Endothelial cell of umbilical vein (primary cell): ENCODE measurements at regions not wholly inside any gene's neighbourhood (a gene's known extent, or its start where the extent isn't known, plus 50 kb on each side); places are given as distances from the start of the nearest gene placed in this dataset.

ENCODE experiments used
- BruUV-seq: library from RNA; stranded (reverse); fragments of 400-500 nt; replicated peaks from 2 replicates; lab custom pipeline; 2021; lab: Mats Ljungman, UMichigan
- CTCF ChIA-PET: fragments of 300-600, 350-600 bp; sonication (Branson Sonifier 250); formaldehyde crosslinking; loops from one replicate; lab custom pipeline; 2021; ENCODE audit warnings: antibody characterized with exemption, inconsistent platforms; lab: Charles Lee
- POLR2A ChIA-PET: fragments of 300-600, 350-600 bp; sonication (Branson Sonifier 250); formaldehyde crosslinking; loops from one replicate; lab custom pipeline; 2021; ENCODE audit warnings: antibody characterized with exemption, inconsistent platforms; lab: Charles Lee
- DNase-seq: peaks from one replicate; pipeline ENCODE4 v3.0.0-alpha.2; 2011; ENCODE audit warnings: low read depth, low spot score
- FAIRE-seq: peaks from 2 replicates; lab custom pipeline; 2011; peaks lifted over from hg19 to GRCh38; lab: Jason Lieb, UNC
- H2AFZ ChIP-seq: 2 replicates; pipeline ENCODE4 v1.6.0; 2012; ENCODE audit warnings: low read depth, low read length, control low read depth, inconsistent platforms
- H3K27ac ChIP-seq: 2 replicates; pipeline ENCODE4 v1.5.1; 2011; ENCODE audit warnings: low read depth, mild to moderate bottlenecking, control low read depth, low read length, moderate library complexity; ENCODE audit not compliant: insufficient read depth
- H3K27me3 ChIP-seq, 2 experiments: 2 replicates each; pipeline versions ENCODE4 v1.6.0 to v1.6.1; 2011; ENCODE audit warnings: low read length in 2 of 2, mixed read lengths in 1 of 2; ENCODE audit not compliant: control insufficient read depth in 2 of 2, insufficient read depth in 2 of 2
- H3K36me3 ChIP-seq, 2 experiments: 2 replicates in 1 of 2; 3 replicates in 1 of 2; pipeline ENCODE4 v1.5.1; 2011; ENCODE audit warnings: low read length in 2 of 2, mild to moderate bottlenecking in 1 of 2, moderate library complexity in 1 of 2; ENCODE audit not compliant: control insufficient read depth in 2 of 2, insufficient read depth in 2 of 2; ENCODE audit errors: extremely low read depth in 1 of 2
- H3K4me1 ChIP-seq: 3 replicates; pipeline ENCODE4 v1.5.1; 2011; ENCODE audit warnings: mild to moderate bottlenecking, low read length; ENCODE audit not compliant: control insufficient read depth, insufficient read depth; ENCODE audit errors: extremely low read depth
- H3K4me2 ChIP-seq: 2 replicates; pipeline ENCODE4 v1.6.1; 2011; ENCODE audit warnings: low read length, control low read depth, mixed read lengths; ENCODE audit not compliant: insufficient read depth
- H3K4me3 ChIP-seq, 3 experiments: fragments of 200-600 bp in 1 of 3; sonication (generic), shearing (Covaris generic) in 1 of 3; replicated peaks in 1 of 3; 2 replicates each; pipeline ENCODE4 v1.5.1; 2011 to 2016; ENCODE audit warnings: control low read depth in 3 of 3, low read length in 3 of 3, mild to moderate bottlenecking in 2 of 3, inconsistent platforms in 1 of 3, low read depth in 1 of 3, moderate library complexity in 1 of 3; ENCODE audit not compliant: insufficient read depth in 1 of 3
- H3K79me2 ChIP-seq: 2 replicates; pipeline ENCODE4 v1.6.0; 2012; ENCODE audit warnings: low read length, inconsistent platforms; ENCODE audit not compliant: control insufficient read depth, insufficient read depth
- H3K9ac ChIP-seq: replicated peaks from 2 replicates; pipeline ENCODE3; 2011; ENCODE audit warnings: low read length, control low read depth; ENCODE audit not compliant: insufficient read depth; ENCODE audit errors: extremely low read depth
- H3K9me1 ChIP-seq: replicated peaks from 3 replicates; pipeline ENCODE4 v1.6.0; 2011; ENCODE audit warnings: mild to moderate bottlenecking, low read length; ENCODE audit not compliant: control insufficient read depth, insufficient read depth; ENCODE audit errors: extremely low read depth
- H3K9me3 ChIP-seq: replicated peaks from 2 replicates; pipeline ENCODE4 v1.5.1; 2012; ENCODE audit warnings: low read length, inconsistent platforms; ENCODE audit not compliant: control insufficient read depth, insufficient read depth
- H4K20me1 ChIP-seq: replicated peaks from 2 replicates; pipeline ENCODE3; 2011; ENCODE audit warnings: mild to moderate bottlenecking, low read length; ENCODE audit not compliant: control insufficient read depth, insufficient read depth; ENCODE audit errors: extremely low read depth
- CTCF ChIP-seq, 2 donors: IDR thresholded peaks; 1 replicate in 1 of 2; 2 replicates in 1 of 2; pipeline ENCODE4 v1.5.1; 2011; ENCODE audit warnings: low read length in 2 of 2, mild to moderate bottlenecking in 2 of 2, moderate library complexity in 2 of 2, control low read depth in 1 of 2, inconsistent platforms in 1 of 2, low read depth in 1 of 2; ENCODE audit not compliant: insufficient read depth in 1 of 2; ENCODE audit errors: extremely low read depth in 1 of 2
- EZH2 ChIP-seq: IDR thresholded peaks from 2 replicates; pipeline ENCODE4 v1.6.1; 2012; ENCODE audit warnings: borderline replicate concordance, low read depth, mild to moderate bottlenecking, moderate library complexity, low read length, inconsistent platforms; ENCODE audit not compliant: severe bottlenecking
- FOS ChIP-seq: IDR thresholded peaks from 2 replicates; pipeline ENCODE4 v1.6.1; 2011; ENCODE audit warnings: mild to moderate bottlenecking, low read length, moderate library complexity, borderline replicate concordance; ENCODE audit not compliant: insufficient read depth
- GATA2 ChIP-seq: IDR thresholded peaks from 2 replicates; pipeline ENCODE4 v1.7.0; 2011; ENCODE audit warnings: low read depth, mild to moderate bottlenecking, moderate library complexity, mixed read lengths, low read length; ENCODE audit not compliant: insufficient read length, insufficient read depth
- JUN ChIP-seq: IDR thresholded peaks from 2 replicates; pipeline ENCODE4 v1.6.1; 2011; ENCODE audit warnings: borderline replicate concordance, low read depth; ENCODE audit not compliant: insufficient read length, insufficient read depth
- MAX ChIP-seq: IDR thresholded peaks from 2 replicates; pipeline ENCODE4 v1.6.1; 2011; ENCODE audit not compliant: insufficient read depth, insufficient read length
- MYC ChIP-seq: IDR thresholded peaks from one replicate; pipeline ENCODE4 v1.6.1; 2011; ENCODE audit warnings: mild to moderate bottlenecking, low read depth, low read length
- POLR2A ChIP-seq: IDR thresholded peaks from 2 replicates; pipeline ENCODE4 v1.6.1; 2012; ENCODE audit warnings: low read depth, mild to moderate bottlenecking, control low read depth, low read length
- POLR2AphosphoS5 ChIP-seq: IDR thresholded peaks from 2 replicates; pipeline ENCODE4 v1.6.1; 2012; ENCODE audit warnings: low read depth, mild to moderate bottlenecking, control low read depth, low read length, moderate library complexity; ENCODE audit not compliant: insufficient read depth
- dilution Hi-C: fragments of 300-500 bp; cut with MboI; formaldehyde crosslinking; loops from one replicate; pipeline ENCODE4 v1.15.0; 2019; ENCODE audit warnings: low sequenced_read_pairs; ENCODE audit not compliant: extremely low pct_ligation_motif_present
- intact Hi-C: fragments of 100-400 bp; cut with micrococcal nuclease; formaldehyde crosslinking; loops from one replicate; pipeline ENCODE4 v1.10.0; 2022

DNA sequence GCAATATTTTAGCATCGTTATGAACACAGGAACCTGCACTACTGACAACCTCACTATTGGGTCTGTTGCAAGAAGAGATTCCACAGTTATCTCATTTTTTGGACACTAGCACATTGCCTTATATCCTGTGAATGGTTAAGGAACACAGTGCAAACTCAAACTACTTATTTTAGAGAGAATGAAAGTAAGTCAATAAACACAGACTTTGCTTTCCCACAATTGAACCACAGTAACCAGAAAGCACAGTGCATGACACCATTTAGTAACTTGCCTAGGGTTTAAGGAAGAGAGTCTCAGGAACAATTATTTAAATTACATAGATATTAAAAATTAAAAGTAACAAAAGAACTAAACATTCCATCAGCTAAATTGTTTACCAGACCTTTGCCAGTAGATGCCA, 468.8 kb downstream of the ZWINT start:
- Histone ChIP-seq H3K36me3 (no peaks in the 10 kb centered on the region), H3K9ac (no peak overlapping the region), H2AFZ (no peak overlapping the region), H3K27me3 (no peaks in the 10 kb centered on the region), H3K9me3 (no peaks in the 10 kb centered on the region), H3K27ac (no peak overlapping the region), H3K4me2 (no peak overlapping the region), H3K4me3 (no peak overlapping the region), H3K79me2 (no peaks in the 10 kb centered on the region), H3K9me1 (no peaks in the 10 kb centered on the region), H3K4me1 (no peaks in the 10 kb centered on the region), H4K20me1 (no peaks in the 10 kb centered on the region)
- ChIA-PET POLR2A (no interaction called here), CTCF (no interaction called here)
- DNase-seq (no peak), FAIRE-seq (no peak)
- intact Hi-C loops, result no loop called here
- no TSS peak for BruUV-seq
- dilution Hi-C loops, result no loop called here
- TF ChIP-seq POLR2A (no peak), CTCF (IDR thresholded peaks at IDR 0.05; ENCODE audit: extremely low read depth in 1 of 2, insufficient read depth in 1 of 2, low read depth in 1 of 2, low read length in 2 of 2) (no peak), JUN (no peak), MYC (no peak), FOS (no peak), POLR2AphosphoS5 (no peak), GATA2 (no peak), MAX (no peak), EZH2 (no peak)
